Left lung (tissue), 4 donors: ENCODE measurements at regions not wholly inside any gene's neighbourhood (a gene's known extent, or its start where the extent isn't known, plus 50 kb on each side); places are given as distances from the start of the nearest gene placed in this dataset.

Experiments
- ATAC-seq: fragments of 200-7000 bp; cut with Tn5 transposase; one replicate; pipeline ENCODE4 v1.9.1; 2020; ENCODE audit warnings: moderate library complexity
- DNase-seq, 4 donors: peaks; one replicate each; pipeline ENCODE4 v3.0.0-alpha.2; 2013 to 2020
- H3K27ac ChIP-seq, 2 donors: fragments of 200-600 bp; sonication (generic) in 1 of 2; one replicate each; pipeline versions ENCODE4 v1.5.0 to v1.8.0; 2020 to 2021
- H3K27me3 ChIP-seq, 2 donors: fragments of 200-600 bp; sonication (generic) in 1 of 2; one replicate each; pipeline versions ENCODE4 v1.5.0 to v1.8.0; 2020 to 2021
- H3K36me3 ChIP-seq, 2 donors: fragments of 200-600 bp; sonication (generic) in 1 of 2; one replicate each; pipeline versions ENCODE4 v1.5.0 to v1.8.0; 2020 to 2021
- H3K4me1 ChIP-seq, 2 donors: fragments of 200-600 bp; one replicate each; pipeline ENCODE4 v1.8.0; 2021
- H3K4me3 ChIP-seq, 2 donors: fragments of 200-600 bp; sonication (generic) in 1 of 2; one replicate each; pipeline versions ENCODE4 v1.5.0 to v1.8.0; 2020 to 2021; ENCODE audit warnings: mild to moderate bottlenecking in 1 of 2
- H3K9me3 ChIP-seq, 2 donors: fragments of 200-600 bp; sonication (generic) in 1 of 2; one replicate each; pipeline versions ENCODE4 v1.5.0 to v1.8.0; 2020 to 2021
- CTCF ChIP-seq, 2 donors: fragments of 200-600 bp; sonication (generic) in 1 of 2; IDR thresholded peaks; one replicate each; pipeline versions ENCODE4 v1.5.0 to v1.8.0; 2021; ENCODE audit warnings: antibody characterized with exemption in 2 of 2
- intact Hi-C, 2 donors: fragments of 100-400 bp; cut with DNase I; formaldehyde crosslinking; loops; one replicate each; pipeline versions ENCODE4 v1.11.2 to v1.14.2; 2022
- donor health status: DM: no; HTN: yes; CAD: no.
- donor health status: DM: no; HTN: no; CAD: no.

GRCh38 chr5:6169660-6170059 lies 208.7 kb downstream of the MED10 start:
- Histone ChIP-seq H3K4me1 (no peaks in the 10 kb centered on the region), H3K27ac (no peak overlapping the region), H3K4me3 (no peak overlapping the region), H3K27me3 (no peaks in the 10 kb centered on the region), H3K9me3 (no peaks in the 10 kb centered on the region), H3K36me3 (no peaks in the 10 kb centered on the region)
- intact Hi-C loops = no loop called here
- TF ChIP-seq CTCF (IDR thresholded peaks at IDR 0.05) = no peak
- ATAC-seq (no peak), DNase-seq (no peak)

- intact Hi-C loops = no loop called here
- H3K36me3 ChIP-seq = no peaks in the 10 kb centered on the region
- no peak for ATAC-seq
- no peak for DNase-seq
- no peaks in the 10 kb centered on the region for H3K9me3 ChIP-seq
- no peaks in the 10 kb centered on the region for H3K27me3 ChIP-seq
- H3K4me3 ChIP-seq = no peak overlapping the region
- no peak for TF ChIP-seq CTCF (IDR thresholded peaks at IDR 0.05)
- H3K27ac ChIP-seq = no peak overlapping the region
- H3K4me1 ChIP-seq = no peaks in the 10 kb centered on the region
These were observed 211.5 kb downstream of the MED10 start for GRCh38 chr5:6166698-6167394.

- H3K4me1 ChIP-seq = no peaks in the 10 kb centered on the region
- no peaks in the 10 kb centered on the region for H3K36me3 ChIP-seq
- H3K27ac ChIP-seq = no peak overlapping the region
- no peaks in the 10 kb centered on the region for H3K27me3 ChIP-seq
- DNase-seq (no peak), ATAC-seq (no peak)
- no peaks in the 10 kb centered on the region for H3K9me3 ChIP-seq
- H3K4me3 ChIP-seq = no peak overlapping the region
- intact Hi-C loops = no loop called here
- no peak for TF ChIP-seq CTCF (IDR thresholded peaks at IDR 0.05)
These were observed 214.4 kb downstream of the MED10 start for GRCh38 chr5:6163913-6164312.

- Histone ChIP-seq H3K27ac (no peak overlapping the region), H3K4me3 (no peak overlapping the region), H3K9me3 (no peaks in the 10 kb centered on the region), H3K27me3 (no peaks in the 10 kb centered on the region), H3K36me3 (no peaks in the 10 kb centered on the region), H3K4me1 (no peaks in the 10 kb centered on the region)
- ATAC-seq (no peak), DNase-seq (no peak)
- TF ChIP-seq CTCF (IDR thresholded peaks at IDR 0.05) = no peak
- intact Hi-C loops = no loop called here
These were observed 216.2 kb downstream of the MED10 start for GRCh38 chr5:6162175-6162574.

GRCh38 chr5:6161257-6161656 lies 217.1 kb downstream of the MED10 start:
- ATAC-seq = no peak
- H3K36me3 ChIP-seq = no peaks in the 10 kb centered on the region

More at GRCh38 chr5:6161257-6161656, 217.1 kb downstream of the MED10 start:
- Histone ChIP-seq H3K27ac (no peak overlapping the region), H3K4me3 (no peak overlapping the region), H3K9me3 (no peaks in the 10 kb centered on the region), H3K4me1 (no peaks in the 10 kb centered on the region), H3K27me3 (no peaks in the 10 kb centered on the region)
- no peak for DNase-seq
- intact Hi-C loops = no loop called here
- TF ChIP-seq CTCF (IDR thresholded peaks at IDR 0.05) = no peak
